Suppressor macrophage (primary cell): ENCODE measurements at regions not wholly inside any gene's neighbourhood (a gene's known extent, or its start where the extent isn't known, plus 50 kb on each side); places are given as distances from the start of the nearest gene placed in this dataset.

ENCODE experiments used
- DNase-seq, 4 experiments: peaks; one replicate each; pipeline ENCODE4 v3.0.0-alpha.2; 2020 to 2022

DNA sequence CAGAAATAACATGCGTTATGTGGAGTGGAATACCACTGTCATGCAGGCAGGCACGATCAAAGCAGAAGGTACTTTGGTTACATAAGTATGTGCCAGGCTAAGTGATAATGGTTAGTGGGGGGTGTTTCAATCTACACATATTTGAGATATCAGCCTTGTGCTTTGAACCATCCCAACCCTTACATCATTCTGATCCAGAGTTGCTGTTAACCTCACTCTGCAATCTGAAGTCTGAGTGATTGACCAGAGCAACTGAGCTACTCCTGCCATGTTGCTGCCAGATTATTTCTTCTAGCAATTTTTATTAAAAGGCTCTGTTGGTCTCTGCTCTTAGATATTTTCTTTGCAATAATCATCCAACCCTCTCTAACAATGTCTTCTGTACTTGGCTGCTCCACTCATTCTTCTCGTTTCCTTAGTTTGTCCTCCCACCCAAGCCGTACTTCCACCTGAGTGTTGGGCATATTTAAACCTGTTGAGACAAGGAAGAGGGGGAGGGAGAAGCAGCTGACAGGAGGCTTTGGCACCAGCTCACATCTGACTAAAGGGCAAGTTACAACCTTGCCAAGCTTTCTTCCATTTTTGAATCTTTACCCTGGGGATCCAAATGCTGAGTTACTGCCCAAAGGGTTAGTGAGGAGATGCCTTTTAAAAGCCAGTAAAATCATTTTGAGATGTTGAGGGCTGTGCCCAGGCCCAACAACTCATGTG is 114.1 kb upstream of the SESN3 start:
- DNase-seq, result no peak

DNA sequence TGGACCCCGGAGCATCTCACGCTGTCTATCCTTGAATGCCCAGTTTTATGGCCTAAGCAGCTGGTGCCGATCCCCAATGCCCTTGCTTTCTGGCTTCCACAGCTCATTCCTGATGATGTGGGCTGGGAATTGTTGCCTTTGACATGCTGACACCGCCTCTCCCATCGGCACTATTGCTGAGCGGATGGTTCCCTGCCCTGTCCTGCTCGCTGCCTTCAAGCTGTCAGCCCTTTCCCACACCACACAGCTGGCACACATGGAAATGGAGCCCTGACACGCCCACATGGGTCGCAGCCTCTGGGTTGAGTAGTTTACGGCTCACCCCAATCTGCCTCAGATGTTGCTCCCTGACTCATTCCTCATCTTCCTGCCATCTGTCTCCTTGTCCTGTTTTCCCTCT is 110.2 kb upstream of the SESN3 start:
- DNase-seq, result no peak

- no peak for DNase-seq
Observed at GRCh38 chr11:95339086-95339901, 108.3 kb upstream of the SESN3 start.

DNA sequence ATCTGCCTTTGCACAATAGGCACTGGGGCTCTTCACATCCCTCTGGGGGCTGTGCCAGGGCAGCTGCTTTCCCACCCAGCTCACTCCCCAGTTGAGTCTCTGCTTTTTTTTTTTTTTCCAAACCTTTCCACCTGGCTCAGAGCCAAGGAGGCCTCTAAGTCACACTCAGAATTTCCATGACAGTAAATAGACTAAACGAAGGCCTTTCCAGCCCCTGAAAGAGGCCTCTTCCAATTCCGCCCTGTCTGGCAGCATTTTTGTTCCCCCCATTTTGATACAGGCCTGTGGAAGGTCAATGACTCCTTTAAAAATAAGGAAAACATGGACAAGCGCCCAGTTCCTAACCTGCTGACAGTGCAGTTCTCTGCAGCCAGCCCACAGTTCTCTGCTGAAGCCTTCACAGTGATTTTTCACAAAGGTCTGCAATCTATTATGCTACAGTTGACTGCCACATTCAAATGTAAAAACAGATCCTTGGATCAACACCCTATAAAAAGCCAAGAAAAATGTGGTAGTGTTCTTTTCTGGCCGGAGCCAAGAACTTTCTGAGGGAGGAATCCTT is 107.5 kb upstream of the SESN3 start:
- peak in 2 of 4 experiments; percentile 8 to 30 for DNase-seq

- DNase-seq, result no peak
Observed at GRCh38 chr11:95337972-95338429, 107.0 kb upstream of the SESN3 start.

- DNase-seq, result peak; percentile 22 to 63 (median 50)
Observed at GRCh38 chr11:95337175-95337957, 106.4 kb upstream of the SESN3 start.

DNA sequence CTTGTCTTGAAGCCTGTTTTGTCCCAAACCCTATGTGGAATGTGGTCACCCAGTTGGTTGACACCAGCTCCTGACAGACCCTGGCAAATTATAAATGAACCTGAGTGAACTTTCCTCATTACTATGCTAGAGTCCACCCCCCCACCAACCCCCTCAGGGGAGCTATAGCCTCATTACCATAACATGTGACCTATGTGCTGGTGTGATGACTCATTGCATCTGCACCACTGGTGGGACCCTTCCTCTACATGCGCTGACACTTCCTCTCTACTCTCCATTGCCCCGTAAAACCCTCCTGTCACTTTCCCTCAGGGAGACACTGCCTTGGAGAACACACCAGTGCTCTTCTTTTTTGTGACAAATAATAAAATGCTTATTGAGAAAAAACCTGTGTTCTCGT is 105.0 kb upstream of the SESN3 start:
- DNase-seq, result peak in 3 of 4 experiments; percentile 30 to 49 (median 39)

DNA sequence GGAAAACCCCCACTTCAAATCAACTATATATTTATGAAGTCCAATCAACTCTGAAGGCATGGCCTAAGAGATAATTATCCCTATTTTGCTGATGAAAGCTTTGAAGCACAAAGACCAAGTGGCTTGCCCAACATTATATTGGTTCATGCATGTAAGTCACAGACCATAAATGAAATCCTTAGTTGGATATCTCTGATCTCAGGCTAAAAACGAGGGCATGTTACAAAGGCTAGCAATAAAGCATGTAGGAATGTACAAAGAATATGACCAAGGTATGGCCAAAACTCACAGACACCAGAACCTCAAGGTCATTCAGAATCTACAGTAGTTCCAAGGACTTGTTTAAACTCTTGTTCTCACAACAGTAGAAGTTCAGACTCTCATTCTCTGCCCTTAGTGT is 100.2 kb upstream of the SESN3 start:
- no peak for DNase-seq

DNA sequence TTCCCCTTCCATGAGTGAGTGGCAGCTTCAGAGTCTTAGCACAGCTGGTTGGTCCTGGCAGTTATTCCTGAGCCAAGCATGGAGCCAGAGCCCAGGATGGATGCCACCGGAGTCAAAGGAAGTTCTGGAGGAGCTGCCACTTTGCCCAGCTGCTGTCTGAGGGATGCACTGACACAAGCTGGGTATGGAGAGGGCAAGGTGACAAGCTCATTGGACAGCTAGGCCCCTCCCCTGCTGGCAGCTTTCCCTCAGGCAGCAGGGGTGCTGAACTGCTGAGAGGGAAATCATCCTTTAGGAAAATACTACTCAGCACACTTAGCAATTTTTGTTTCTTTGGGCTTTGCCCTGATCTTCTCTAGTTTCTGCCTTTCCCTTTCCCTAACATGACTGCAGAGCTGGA is 99.3 kb upstream of the SESN3 start:
- DNase-seq, result no peak

- no peak for DNase-seq
Observed at GRCh38 chr11:95327273-95327948, 96.4 kb upstream of the SESN3 start.

- DNase-seq, result no peak
Observed at GRCh38 chr11:95325777-95326258, 94.8 kb upstream of the SESN3 start.

- DNase-seq, result no peak
Observed at GRCh38 chr11:95324826-95325225, 93.8 kb upstream of the SESN3 start.

- peak in 3 of 4 experiments; percentile 20 to 39 (median 21) for DNase-seq
Observed at GRCh38 chr11:95322539-95322938, 91.5 kb upstream of the SESN3 start.

DNA sequence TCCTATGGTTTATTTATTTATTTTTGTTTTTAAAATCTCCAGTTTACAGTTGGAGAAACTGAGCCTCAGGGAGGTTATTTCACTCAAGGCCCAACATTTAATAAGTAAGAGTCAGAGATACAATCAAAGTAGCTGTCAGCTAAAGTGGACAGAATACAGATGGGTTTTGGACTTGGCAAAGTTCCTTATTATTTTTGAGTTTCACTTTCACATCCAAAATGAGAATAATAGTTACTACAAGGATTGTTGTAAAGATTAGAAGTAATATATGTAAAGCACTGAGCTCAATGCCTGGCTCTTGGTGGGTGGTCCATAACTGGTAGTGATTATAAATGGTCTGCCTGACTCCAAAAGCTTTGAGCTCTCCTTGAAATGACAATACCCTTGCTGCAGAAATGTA is 87.5 kb upstream of the SESN3 start:
- DNase-seq, result peak in 2 of 4 experiments; percentile 25 to 49

DNA sequence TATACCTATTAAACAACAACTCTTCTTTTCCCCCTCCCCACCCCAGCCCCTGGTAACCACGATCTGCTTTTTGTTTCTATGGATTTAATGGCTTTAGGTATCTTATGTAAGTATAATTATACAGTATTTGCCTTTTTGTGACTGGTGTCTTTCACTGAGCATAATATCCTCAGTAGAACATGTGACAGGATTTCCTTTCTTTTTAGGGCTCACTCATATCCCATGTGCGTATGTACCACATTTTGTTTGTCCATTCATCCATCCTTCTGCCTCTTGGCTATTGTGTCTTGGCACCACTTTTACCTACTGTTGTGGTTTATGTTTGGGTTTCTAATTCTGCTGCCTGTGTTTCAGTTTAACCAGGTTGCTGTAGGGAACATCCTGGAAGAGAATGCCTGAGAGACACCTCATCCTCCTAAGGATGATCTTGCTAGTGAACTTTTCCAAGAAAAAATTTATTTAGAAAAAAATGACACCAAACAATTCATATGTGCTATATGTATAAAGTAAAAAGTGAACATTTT is 77.6 kb upstream of the SESN3 start:
- no peak for DNase-seq

- DNase-seq, result no peak
Observed at GRCh38 chr11:95307286-95307685, 76.3 kb upstream of the SESN3 start.

- DNase-seq, result peak; percentile 19 to 73 (median 49)
Observed at GRCh38 chr11:95306801-95307200, 75.8 kb upstream of the SESN3 start.

DNA sequence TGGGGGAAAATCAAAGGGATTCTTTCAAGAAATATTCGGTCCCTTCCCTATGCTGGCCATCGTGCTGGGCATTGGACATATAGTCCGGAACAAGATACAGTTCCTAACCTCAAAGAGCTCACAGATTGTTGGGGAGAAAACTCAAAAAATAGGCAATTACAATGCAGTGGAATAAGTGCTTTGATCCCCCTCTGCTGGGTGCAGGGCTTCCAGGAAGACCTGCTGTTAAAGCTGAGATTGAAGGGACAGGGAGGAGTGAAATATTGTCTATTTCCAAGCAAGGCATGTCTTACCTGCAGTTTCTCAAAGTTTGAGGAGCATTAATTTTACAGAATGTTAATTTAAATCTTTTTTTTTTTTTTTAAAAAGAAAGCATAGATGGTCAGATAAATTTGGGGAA is 75.1 kb upstream of the SESN3 start:
- no peak for DNase-seq

GRCh38 chr11:95305705-95306104 is 74.7 kb upstream of the SESN3 start:
- no peak for DNase-seq

DNA sequence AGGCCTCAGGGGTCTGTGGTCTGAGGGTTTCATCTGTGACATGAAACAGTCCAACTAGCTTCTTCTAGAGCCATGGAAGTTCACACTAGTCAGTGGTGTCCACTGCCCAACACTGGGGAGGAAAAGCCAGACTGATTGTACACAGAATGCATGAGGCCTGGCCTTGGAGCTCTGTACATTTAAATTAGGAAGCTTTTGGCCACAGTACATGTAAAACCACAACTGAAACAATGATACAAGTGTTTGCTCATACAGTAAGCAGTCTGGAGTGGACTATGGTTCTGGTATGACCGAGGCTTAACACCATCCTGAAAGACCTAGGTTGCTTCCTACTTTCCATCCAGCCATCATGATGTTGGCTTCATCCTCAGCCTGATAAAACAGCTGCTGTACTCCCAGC is 73.8 kb upstream of the SESN3 start:
- DNase-seq, result no peak

DNA sequence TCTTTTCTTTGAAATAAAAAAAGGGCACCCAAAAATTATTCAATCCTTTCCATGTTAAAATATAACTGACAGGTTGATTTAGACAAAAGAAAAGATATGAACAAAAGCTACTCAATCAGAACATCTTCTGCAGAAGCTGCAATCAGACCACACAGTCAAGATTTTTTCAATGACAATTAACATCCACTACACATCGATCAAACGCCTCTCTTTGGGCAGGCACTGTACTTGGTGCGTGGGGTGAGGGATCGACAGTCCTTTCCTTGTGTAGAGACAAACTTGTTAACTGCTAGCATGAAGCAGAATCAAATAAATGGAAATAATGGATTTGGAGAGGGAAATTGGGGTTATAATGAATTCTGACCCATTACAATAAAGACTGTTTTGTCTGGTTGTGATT is 71.2 kb upstream of the SESN3 start:
- no peak for DNase-seq

GRCh38 chr11:95301474-95301873 is 70.5 kb upstream of the SESN3 start:
- DNase-seq, result no peak
